SK-N-SH (cell line): ENCODE measurements at regions not wholly inside any gene's neighbourhood (a gene's known extent, or its start where the extent isn't known, plus 50 kb on each side); places are given as distances from the start of the nearest gene placed in this dataset.

Experiments used
- ELF1 ChIP-seq: IDR thresholded peaks from 2 replicates; pipeline ENCODE4 v1.4.0; 2012
- EZH2phosphoT487 ChIP-seq: fragments of 200-600 bp; sonication (generic); IDR thresholded peaks from 2 replicates; pipeline ENCODE4 v1.6.1; 2017; ENCODE audit warnings: low read depth, mixed run types, mild to moderate bottlenecking, antibody characterized with exemption, moderate library complexity, borderline replicate concordance
- FOSL2 ChIP-seq: IDR thresholded peaks from 2 replicates; pipeline ENCODE4 v1.4.0; 2012; ENCODE audit warnings: low read depth, mild to moderate bottlenecking, moderate library complexity, borderline replicate concordance
- GATA2 ChIP-seq: sonication (generic); formaldehyde crosslinking; IDR thresholded peaks from 2 replicates; pipeline ENCODE4 v1.5.0; 2020; ENCODE audit warnings: mild to moderate bottlenecking, missing genetic modification reagents
- POLR2AphosphoS5 ChIP-seq: IDR thresholded peaks from 2 replicates; pipeline ENCODE4 v1.6.1; 2012; ENCODE audit warnings: low read depth, low read length
- RAD21 ChIP-seq: IDR thresholded peaks from 2 replicates; pipeline ENCODE4 v1.6.1; 2012; ENCODE audit warnings: mild to moderate bottlenecking, low read length
- RFX5 ChIP-seq: IDR thresholded peaks from 2 replicates; pipeline ENCODE4 v1.6.1; 2012; ENCODE audit warnings: mild to moderate bottlenecking, improper control_type of control experiment, low read length
- SMC3 ChIP-seq: IDR thresholded peaks from 2 replicates; pipeline ENCODE4 v1.6.1; 2012; ENCODE audit warnings: low read depth, low read length, improper control_type of control experiment
- TAF1 ChIP-seq: IDR thresholded peaks from 2 replicates; pipeline ENCODE4 v1.6.1; 2012; ENCODE audit warnings: low read depth, mild to moderate bottlenecking, low read length, moderate library complexity, borderline replicate concordance
- TCF12 ChIP-seq: IDR thresholded peaks from 2 replicates; pipeline ENCODE4 v1.4.0; 2012
- TEAD4 ChIP-seq: IDR thresholded peaks from 2 replicates; pipeline ENCODE4 v1.4.0; 2012; ENCODE audit warnings: mild to moderate bottlenecking, borderline replicate concordance; ENCODE audit not compliant: insufficient read depth
- TF ChIP-seq, protein P1 (sequence below): IDR thresholded peaks from 2 replicates; pipeline ENCODE4 v1.4.0; 2012; ENCODE audit warnings: low read depth, borderline replicate concordance
- TF ChIP-seq, protein P2 (sequence below): fragments of 200-600 bp; sonication (generic); IDR thresholded peaks from 2 replicates; pipeline ENCODE4 v1.6.1; 2017; ENCODE audit warnings: antibody characterized with exemption, mild to moderate bottlenecking, moderate library complexity
- TF ChIP-seq, protein P3 (sequence below): IDR thresholded peaks from 2 replicates; pipeline ENCODE4 v1.6.1; 2012; ENCODE audit warnings: mild to moderate bottlenecking, low read depth, low read length, moderate library complexity

DNA sequence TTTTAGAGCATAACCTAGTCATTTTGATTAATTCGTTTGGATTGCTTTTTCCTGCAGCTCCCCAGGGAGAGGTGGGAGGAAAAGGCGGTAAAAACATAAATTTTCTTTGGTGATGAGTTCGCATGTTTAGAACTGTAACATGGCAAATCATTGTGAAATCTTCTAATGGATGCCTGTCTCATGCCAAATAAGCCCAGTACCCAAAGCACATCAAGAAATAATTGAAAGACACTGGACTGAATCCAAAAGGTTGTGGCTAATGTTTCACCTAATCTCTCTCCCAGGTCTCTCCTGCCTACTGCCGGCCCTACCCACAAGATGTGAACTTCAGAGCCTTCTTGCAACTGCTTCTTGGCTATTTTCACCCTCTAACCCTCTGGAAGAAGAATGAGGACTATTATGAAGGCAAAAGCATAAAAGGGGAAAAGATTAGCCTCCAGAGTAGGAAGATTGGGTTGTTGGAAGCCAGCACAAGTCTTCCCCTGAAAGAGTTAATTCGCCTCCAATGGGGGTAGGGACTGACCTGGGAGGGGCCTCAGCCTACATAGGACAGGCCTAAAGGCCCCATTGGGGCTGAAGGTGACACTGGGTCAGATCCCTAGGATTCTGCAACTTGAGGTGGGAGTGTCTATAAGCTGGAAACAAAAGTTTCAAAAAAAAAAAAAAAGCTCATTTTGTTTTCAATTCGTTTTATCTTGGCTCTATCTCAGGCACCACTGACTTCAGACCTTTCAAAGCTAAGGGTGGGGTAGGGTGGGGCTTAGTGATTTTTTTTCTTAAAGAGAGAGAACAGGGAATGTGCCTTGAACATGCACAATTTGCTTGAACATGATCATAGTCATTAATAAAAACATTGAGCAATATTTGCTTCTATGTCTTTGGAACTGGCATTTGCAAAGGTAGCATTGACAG is 278.6 kb upstream of the KLF3 start:
- TF ChIP-seq TCF12 (no peak), TAF1 (no peak), POLR2AphosphoS5 (no peak), GATA2 (no peak), TEAD4 (no peak), FOSL2 (no peak), SMC3 (no peak), ELF1 (no peak), RFX5 (no peak), EZH2phosphoT487 (no peak), RAD21 (no peak)
- TF ChIP-seq, protein P1, sequence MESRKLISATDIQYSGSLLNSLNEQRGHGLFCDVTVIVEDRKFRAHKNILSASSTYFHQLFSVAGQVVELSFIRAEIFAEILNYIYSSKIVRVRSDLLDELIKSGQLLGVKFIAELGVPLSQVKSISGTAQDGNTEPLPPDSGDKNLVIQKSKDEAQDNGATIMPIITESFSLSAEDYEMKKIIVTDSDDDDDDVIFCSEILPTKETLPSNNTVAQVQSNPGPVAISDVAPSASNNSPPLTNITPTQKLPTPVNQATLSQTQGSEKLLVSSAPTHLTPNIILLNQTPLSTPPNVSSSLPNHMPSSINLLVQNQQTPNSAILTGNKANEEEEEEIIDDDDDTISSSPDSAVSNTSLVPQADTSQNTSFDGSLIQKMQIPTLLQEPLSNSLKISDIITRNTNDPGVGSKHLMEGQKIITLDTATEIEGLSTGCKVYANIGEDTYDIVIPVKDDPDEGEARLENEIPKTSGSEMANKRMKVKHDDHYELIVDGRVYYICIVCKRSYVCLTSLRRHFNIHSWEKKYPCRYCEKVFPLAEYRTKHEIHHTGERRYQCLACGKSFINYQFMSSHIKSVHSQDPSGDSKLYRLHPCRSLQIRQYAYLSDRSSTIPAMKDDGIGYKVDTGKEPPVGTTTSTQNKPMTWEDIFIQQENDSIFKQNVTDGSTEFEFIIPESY = no peak
- TF ChIP-seq, protein P2, sequence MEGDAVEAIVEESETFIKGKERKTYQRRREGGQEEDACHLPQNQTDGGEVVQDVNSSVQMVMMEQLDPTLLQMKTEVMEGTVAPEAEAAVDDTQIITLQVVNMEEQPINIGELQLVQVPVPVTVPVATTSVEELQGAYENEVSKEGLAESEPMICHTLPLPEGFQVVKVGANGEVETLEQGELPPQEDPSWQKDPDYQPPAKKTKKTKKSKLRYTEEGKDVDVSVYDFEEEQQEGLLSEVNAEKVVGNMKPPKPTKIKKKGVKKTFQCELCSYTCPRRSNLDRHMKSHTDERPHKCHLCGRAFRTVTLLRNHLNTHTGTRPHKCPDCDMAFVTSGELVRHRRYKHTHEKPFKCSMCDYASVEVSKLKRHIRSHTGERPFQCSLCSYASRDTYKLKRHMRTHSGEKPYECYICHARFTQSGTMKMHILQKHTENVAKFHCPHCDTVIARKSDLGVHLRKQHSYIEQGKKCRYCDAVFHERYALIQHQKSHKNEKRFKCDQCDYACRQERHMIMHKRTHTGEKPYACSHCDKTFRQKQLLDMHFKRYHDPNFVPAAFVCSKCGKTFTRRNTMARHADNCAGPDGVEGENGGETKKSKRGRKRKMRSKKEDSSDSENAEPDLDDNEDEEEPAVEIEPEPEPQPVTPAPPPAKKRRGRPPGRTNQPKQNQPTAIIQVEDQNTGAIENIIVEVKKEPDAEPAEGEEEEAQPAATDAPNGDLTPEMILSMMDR = no peak
- TF ChIP-seq, protein P3, sequence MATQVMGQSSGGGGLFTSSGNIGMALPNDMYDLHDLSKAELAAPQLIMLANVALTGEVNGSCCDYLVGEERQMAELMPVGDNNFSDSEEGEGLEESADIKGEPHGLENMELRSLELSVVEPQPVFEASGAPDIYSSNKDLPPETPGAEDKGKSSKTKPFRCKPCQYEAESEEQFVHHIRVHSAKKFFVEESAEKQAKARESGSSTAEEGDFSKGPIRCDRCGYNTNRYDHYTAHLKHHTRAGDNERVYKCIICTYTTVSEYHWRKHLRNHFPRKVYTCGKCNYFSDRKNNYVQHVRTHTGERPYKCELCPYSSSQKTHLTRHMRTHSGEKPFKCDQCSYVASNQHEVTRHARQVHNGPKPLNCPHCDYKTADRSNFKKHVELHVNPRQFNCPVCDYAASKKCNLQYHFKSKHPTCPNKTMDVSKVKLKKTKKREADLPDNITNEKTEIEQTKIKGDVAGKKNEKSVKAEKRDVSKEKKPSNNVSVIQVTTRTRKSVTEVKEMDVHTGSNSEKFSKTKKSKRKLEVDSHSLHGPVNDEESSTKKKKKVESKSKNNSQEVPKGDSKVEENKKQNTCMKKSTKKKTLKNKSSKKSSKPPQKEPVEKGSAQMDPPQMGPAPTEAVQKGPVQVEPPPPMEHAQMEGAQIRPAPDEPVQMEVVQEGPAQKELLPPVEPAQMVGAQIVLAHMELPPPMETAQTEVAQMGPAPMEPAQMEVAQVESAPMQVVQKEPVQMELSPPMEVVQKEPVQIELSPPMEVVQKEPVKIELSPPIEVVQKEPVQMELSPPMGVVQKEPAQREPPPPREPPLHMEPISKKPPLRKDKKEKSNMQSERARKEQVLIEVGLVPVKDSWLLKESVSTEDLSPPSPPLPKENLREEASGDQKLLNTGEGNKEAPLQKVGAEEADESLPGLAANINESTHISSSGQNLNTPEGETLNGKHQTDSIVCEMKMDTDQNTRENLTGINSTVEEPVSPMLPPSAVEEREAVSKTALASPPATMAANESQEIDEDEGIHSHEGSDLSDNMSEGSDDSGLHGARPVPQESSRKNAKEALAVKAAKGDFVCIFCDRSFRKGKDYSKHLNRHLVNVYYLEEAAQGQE = no peak
